PC-3 (cell line): ENCODE measurements at regions not wholly inside any gene's neighbourhood (a gene's known extent, or its start where the extent isn't known, plus 50 kb on each side); places are given as distances from the start of the nearest gene placed in this dataset.

Source experiments
- ATAC-seq: fragments of 200-7000 bp; cut with Tn5 transposase; 2 replicates; pipeline ENCODE4 v1.9.1; 2020; ENCODE audit warnings: mild to moderate bottlenecking, moderate library complexity
- BruUV-seq: library from RNA; stranded (reverse); fragments of 400-500 nt; replicated peaks from 2 replicates; lab custom pipeline; 2021; lab: Mats Ljungman, UMichigan
- CTCF ChIA-PET: fragments of 300-600 bp; sonication (Branson Sonifier 250); formaldehyde crosslinking; loops from one replicate; lab custom pipeline; 2022; ENCODE audit warnings: antibody characterized with exemption; lab: Charles Lee
- POLR2A ChIA-PET: fragments of 300-600 bp; sonication (Branson Sonifier 250); formaldehyde crosslinking; loops from one replicate; lab custom pipeline; 2022; ENCODE audit warnings: antibody characterized with exemption; ENCODE audit not compliant: unreplicated experiment; lab: Charles Lee
- DNase-seq: peaks from one replicate; pipeline ENCODE4 v3.0.0-alpha.2; 2015
- H2AFZ ChIP-seq: fragments of 300-600 bp; sonication (generic); 2 replicates; pipeline ENCODE4 v1.6.0; 2016; ENCODE audit warnings: antibody characterized with exemption, low read length
- H3F3A ChIP-seq: fragments of 300-600 bp; sonication (generic); one replicate; pipeline ENCODE4 v1.6.0; 2017; ENCODE audit warnings: antibody characterized with exemption, low read length, control low read depth, mild to moderate bottlenecking; ENCODE audit not compliant: unreplicated experiment
- H3K27ac ChIP-seq: fragments of 300-600 bp; sonication (generic); 2 replicates; pipeline ENCODE4 v1.5.1; 2016; ENCODE audit warnings: mild to moderate bottlenecking, low read length
- H3K27me3 ChIP-seq: fragments of 300-600 bp; sonication (generic); 2 replicates; pipeline ENCODE4 v1.6.1; 2016; ENCODE audit warnings: low read length, mixed read lengths
- H3K36me3 ChIP-seq: fragments of 300-600 bp; sonication (generic); 2 replicates; pipeline ENCODE4 v1.6.1; 2016; ENCODE audit warnings: low read depth, mixed run types, low read length, mixed read lengths
- H3K4me1 ChIP-seq: fragments of 300-600 bp; sonication (generic); 2 replicates; pipeline ENCODE4 v1.5.1; 2016; ENCODE audit warnings: low read length; ENCODE audit not compliant: insufficient read depth
- H3K4me2 ChIP-seq: fragments of 300-600 bp; sonication (generic); 2 replicates; pipeline ENCODE4 v1.6.0; 2016; ENCODE audit warnings: low read length
- H3K4me3 ChIP-seq: fragments of 300-600 bp; sonication (generic); 2 replicates; pipeline ENCODE4 v1.5.1; 2016; ENCODE audit warnings: mild to moderate bottlenecking, low read length, mixed read lengths
- H3K79me2 ChIP-seq: fragments of 300-600 bp; sonication (generic); 2 replicates; pipeline ENCODE4 v1.6.1; 2017; ENCODE audit warnings: low read length, mixed read lengths
- H3K9ac ChIP-seq: fragments of 300-600 bp; sonication (generic); 2 replicates; pipeline ENCODE4 v1.6.0; 2016; ENCODE audit warnings: mild to moderate bottlenecking, low read length
- H3K9me2 ChIP-seq: fragments of 300-600 bp; sonication (generic); replicated peaks from 2 replicates; pipeline ENCODE4 v1.6.1; 2016; ENCODE audit warnings: mixed run types, low read length, mixed read lengths
- H3K9me3 ChIP-seq: fragments of 300-600 bp; sonication (generic); 2 replicates; pipeline ENCODE4 v1.6.1; 2016; ENCODE audit warnings: low read length, mixed read lengths
- H4K20me1 ChIP-seq: fragments of 300-600 bp; sonication (generic); 2 replicates; pipeline ENCODE4 v1.6.1; 2016; ENCODE audit warnings: low read length, mixed read lengths
- CTCF ChIP-seq: fragments of 300-600 bp; sonication (generic); conservative IDR thresholded peaks from 2 replicates; pipeline ENCODE4 v1.5.1; 2017; ENCODE audit warnings: antibody characterized with exemption, low read depth, mild to moderate bottlenecking, low read length
- EZH2 ChIP-seq: fragments of 300-600 bp; sonication (generic); IDR thresholded peaks from one replicate; pipeline ENCODE4 v1.6.1; 2017; ENCODE audit warnings: antibody characterized with exemption, mild to moderate bottlenecking, low read length; ENCODE audit not compliant: unreplicated experiment
- EZH2phosphoT487 ChIP-seq: fragments of 300-600 bp; sonication (generic); IDR thresholded peaks from 2 replicates; pipeline ENCODE4 v1.6.1; 2018; ENCODE audit warnings: mild to moderate bottlenecking, antibody characterized with exemption, low read length, borderline replicate concordance
- intact Hi-C: fragments of 100-400 bp; cut with micrococcal nuclease; formaldehyde crosslinking; loops from 2 replicates; pipeline ENCODE4 v1.9.0; 2023

GRCh38 chr5:50968356-50969149, 302.1 kb downstream of the PARP8 start:
- intact Hi-C loops: no loop called here
- CTCF ChIA-PET: no interaction called here
- Histone ChIP-seq H2AFZ (no peak overlapping the region), H3K27me3 (peaks cover 7% of the 10 kb centered on the region), H3K79me2 (no peaks in the 10 kb centered on the region), H3K4me1 (no peaks in the 10 kb centered on the region), H4K20me1 (no peaks in the 10 kb centered on the region), H3K9me2 (no peaks in the 10 kb centered on the region), H3K9me3 (no peaks in the 10 kb centered on the region), H3K9ac (no peak overlapping the region), H3K27ac (no peak overlapping the region), H3F3A (no peaks in the 10 kb centered on the region), H3K4me3 (no peak overlapping the region), H3K36me3 (no peaks in the 10 kb centered on the region), H3K4me2 (no peak overlapping the region)
- ATAC-seq: no peak
- POLR2A ChIA-PET: no interaction called here
- BruUV-seq: no TSS peak
- no peak for DNase-seq
- TF ChIP-seq EZH2phosphoT487 (no peak), EZH2 (no peak), CTCF (no peak)

- no peaks in the 10 kb centered on the region for H3K36me3 ChIP-seq
- H3K79me2 ChIP-seq: no peaks in the 10 kb centered on the region
- no peak for TF ChIP-seq EZH2phosphoT487
- no peak for TF ChIP-seq EZH2
- no peak for TF ChIP-seq CTCF
- intact Hi-C loops: no loop called here
- H3K27ac ChIP-seq: no peak overlapping the region
- H3K4me1 ChIP-seq: no peaks in the 10 kb centered on the region
- H3K9me3 ChIP-seq: no peaks in the 10 kb centered on the region
- H3K4me2 ChIP-seq: no peak overlapping the region
- H2AFZ ChIP-seq: no peak overlapping the region
- ATAC-seq (no peak), DNase-seq (no peak)
- no peaks in the 10 kb centered on the region for H3K9me2 ChIP-seq
- POLR2A ChIA-PET: no interaction called here
- H3K27me3 ChIP-seq: peaks cover 7% of the 10 kb centered on the region
- no TSS peak for BruUV-seq
- H3K4me3 ChIP-seq: no peak overlapping the region
- H3F3A ChIP-seq: no peaks in the 10 kb centered on the region
- H3K9ac ChIP-seq: no peak overlapping the region
- H4K20me1 ChIP-seq: no peaks in the 10 kb centered on the region
- CTCF ChIA-PET: no interaction called here
Observed at GRCh38 chr5:50969151-50970031, 303.0 kb downstream of the PARP8 start.

GRCh38 chr5:50975840-50976239, 309.4 kb downstream of the PARP8 start:
- no TSS peak for BruUV-seq
- Histone ChIP-seq H3K4me3 (no peak overlapping the region), H3K9me2 (no peaks in the 10 kb centered on the region), H3K79me2 (no peaks in the 10 kb centered on the region), H3K9me3 (no peaks in the 10 kb centered on the region), H2AFZ (no peak overlapping the region), H3K9ac (no peak overlapping the region), H3K4me2 (no peak overlapping the region), H4K20me1 (no peaks in the 10 kb centered on the region), H3K27ac (no peak overlapping the region), H3K4me1 (no peaks in the 10 kb centered on the region), H3K27me3 (no peaks in the 10 kb centered on the region), H3F3A (no peaks in the 10 kb centered on the region), H3K36me3 (no peaks in the 10 kb centered on the region)
- intact Hi-C loops: no loop called here
- ChIA-PET CTCF (no interaction called here), POLR2A (no interaction called here)
- no peak for ATAC-seq
- no peak for DNase-seq
- no peak for TF ChIP-seq CTCF
- TF ChIP-seq EZH2phosphoT487: no peak
- no peak for TF ChIP-seq EZH2
